Right lobe of liver (tissue), 6 donors: ENCODE measurements at regions not wholly inside any gene's neighbourhood (a gene's known extent, or its start where the extent isn't known, plus 50 kb on each side); places are given as distances from the start of the nearest gene placed in this dataset.

ENCODE experiments used
- ATAC-seq, 4 donors: fragments of 200-7000 bp; cut with Tn5 transposase; one replicate each; pipeline ENCODE4 v1.9.1; 2020; ENCODE audit warnings: mild to moderate bottlenecking in 4 of 4, moderate library complexity in 4 of 4
- DNase-seq, 3 donors: peaks; one replicate each; pipeline ENCODE4 v3.0.0-alpha.2; 2020
- H3K27ac ChIP-seq, 3 donors: fragments of 200-600 bp; one replicate each; pipeline ENCODE4 v1.8.0; 2022
- H3K27me3 ChIP-seq, 2 donors: fragments of 200-600 bp; one replicate each; pipeline ENCODE4 v1.8.0; 2022
- H3K36me3 ChIP-seq, 4 donors: fragments of 200-600 bp; sonication (generic) in 1 of 4; one replicate each; pipeline versions ENCODE4 v1.5.1 to v1.8.0; 2017 to 2022; ENCODE audit warnings: control low read depth in 1 of 4
- H3K4me1 ChIP-seq, 4 donors: fragments of 200-600 bp; sonication (generic) in 1 of 4; one replicate each; pipeline versions ENCODE4 v1.5.1 to v1.8.0; 2017 to 2022; ENCODE audit warnings: control low read depth in 1 of 4
- H3K4me3 ChIP-seq, 3 donors: fragments of 200-600 bp; one replicate each; pipeline ENCODE4 v1.8.0; 2022
- H3K9me3 ChIP-seq, 4 donors: fragments of 200-600 bp; sonication (generic) in 1 of 4; one replicate each; pipeline versions ENCODE4 v1.5.1 to v1.8.0; 2017 to 2022; ENCODE audit warnings: control low read depth in 1 of 4
- POLR2A ChIP-seq: fragments of 450-650 bp; IDR thresholded peaks from one replicate; pipeline ENCODE4 v1.6.1; 2017; ENCODE audit warnings: antibody characterized with exemption, mild to moderate bottlenecking
- WGBS: methylation state at CpG from one replicate; pipeline ENCODE4 v1.1.6; 2018; ENCODE audit warnings: low coverage, low lambda C conversion rate; ENCODE audit not compliant: insufficient coverage; ENCODE audit errors: missing lambda C conversion rate; 5-methylcytosine and 5-hydroxymethylcytosine counted together
- intact Hi-C, 2 donors: fragments of 100-400 bp; cut with DNase I; formaldehyde crosslinking; loops; one replicate each; pipeline versions ENCODE4 v1.11.2 to v1.14.1; 2022
- TF ChIP-seq, protein P1 (sequence below), 4 donors: fragments of 200-600 bp in 3 of 4; fragments of 450-650 bp in 1 of 4; IDR thresholded peaks; one replicate each; pipeline versions ENCODE4 v1.5.1 to v1.8.0; 2016 to 2022; ENCODE audit warnings: antibody characterized with exemption in 4 of 4, mild to moderate bottlenecking in 2 of 4
- donor health status: DM: no; HTN: yes; CAD: no.
- donor health status: DM: no; HTN: no; CAD: no.
- donor health status: DM: no; HTN: no; CAD: no.
- donor health status: DM: no; HTN: yes; CAD: no.
- donor health status: DM: no; HTN: yes; CAD: no.

- no peak for ATAC-seq
- no peak overlapping the region for H3K27ac ChIP-seq
- no peaks in the 10 kb centered on the region for H3K9me3 ChIP-seq
- intact Hi-C loops, result no loop called here
- DNase-seq, result no peak
- no peak for TF ChIP-seq POLR2A
- TF ChIP-seq, protein P1, sequence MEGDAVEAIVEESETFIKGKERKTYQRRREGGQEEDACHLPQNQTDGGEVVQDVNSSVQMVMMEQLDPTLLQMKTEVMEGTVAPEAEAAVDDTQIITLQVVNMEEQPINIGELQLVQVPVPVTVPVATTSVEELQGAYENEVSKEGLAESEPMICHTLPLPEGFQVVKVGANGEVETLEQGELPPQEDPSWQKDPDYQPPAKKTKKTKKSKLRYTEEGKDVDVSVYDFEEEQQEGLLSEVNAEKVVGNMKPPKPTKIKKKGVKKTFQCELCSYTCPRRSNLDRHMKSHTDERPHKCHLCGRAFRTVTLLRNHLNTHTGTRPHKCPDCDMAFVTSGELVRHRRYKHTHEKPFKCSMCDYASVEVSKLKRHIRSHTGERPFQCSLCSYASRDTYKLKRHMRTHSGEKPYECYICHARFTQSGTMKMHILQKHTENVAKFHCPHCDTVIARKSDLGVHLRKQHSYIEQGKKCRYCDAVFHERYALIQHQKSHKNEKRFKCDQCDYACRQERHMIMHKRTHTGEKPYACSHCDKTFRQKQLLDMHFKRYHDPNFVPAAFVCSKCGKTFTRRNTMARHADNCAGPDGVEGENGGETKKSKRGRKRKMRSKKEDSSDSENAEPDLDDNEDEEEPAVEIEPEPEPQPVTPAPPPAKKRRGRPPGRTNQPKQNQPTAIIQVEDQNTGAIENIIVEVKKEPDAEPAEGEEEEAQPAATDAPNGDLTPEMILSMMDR (IDR thresholded peaks at IDR 0.05), result no peak
- WGBS, result 52% methylated on average over 4 of the region's 5 CpGs
- H3K36me3 ChIP-seq, result no peaks in the 10 kb centered on the region
- no peak overlapping the region for H3K4me3 ChIP-seq
- peaks cover 0 to 3% (median 0%) of the 10 kb centered on the region in 4 donors for H3K4me1 ChIP-seq
- no peaks in the 10 kb centered on the region for H3K27me3 ChIP-seq
These were observed 192.7 kb downstream of the TENT4A start for GRCh38 chr5:6905883-6906282.

GRCh38 chr5:6907320-6907918 is 194.2 kb downstream of the TENT4A start:
- Histone ChIP-seq H3K9me3 (no peaks in the 10 kb centered on the region), H3K4me3 (no peak overlapping the region), H3K27me3 (no peaks in the 10 kb centered on the region), H3K36me3 (no peaks in the 10 kb centered on the region), H3K27ac (no peak overlapping the region), H3K4me1 (no peaks in the 10 kb centered on the region)
- TF ChIP-seq, protein P1 (IDR thresholded peaks at IDR 0.05), result no peak
- TF ChIP-seq POLR2A, result no peak
- ATAC-seq (no peak), DNase-seq (no peak)
- 63% methylated on average over 8 of the region's 8 CpGs for WGBS
- intact Hi-C loops, result no loop called here

GRCh38 chr5:6909901-6910300 is 196.7 kb downstream of the TENT4A start:
- Histone ChIP-seq H3K9me3 (no peaks in the 10 kb centered on the region), H3K27ac (no peak overlapping the region), H3K27me3 (no peaks in the 10 kb centered on the region), H3K36me3 (no peaks in the 10 kb centered on the region), H3K4me3 (no peak overlapping the region), H3K4me1 (no peaks in the 10 kb centered on the region)
- intact Hi-C loops, result no loop called here
- TF ChIP-seq, protein P1 (IDR thresholded peaks at IDR 0.05), result no peak
- TF ChIP-seq POLR2A, result no peak
- 79% methylated on average over 3 of the region's 4 CpGs for WGBS
- ATAC-seq, result no peak
- no peak for DNase-seq

- H3K4me3 ChIP-seq, result no peak overlapping the region
- no peaks in the 10 kb centered on the region for H3K36me3 ChIP-seq
- H3K27ac ChIP-seq, result no peak overlapping the region
- TF ChIP-seq, protein P1 (IDR thresholded peaks at IDR 0.05), result no peak
- TF ChIP-seq POLR2A, result no peak
- ATAC-seq, result no peak
- no peaks in the 10 kb centered on the region for H3K9me3 ChIP-seq
- no peaks in the 10 kb centered on the region for H3K27me3 ChIP-seq
- DNase-seq, result no peak
- 44% methylated on average over 3 of the region's 3 CpGs for WGBS
- H3K4me1 ChIP-seq, result no peaks in the 10 kb centered on the region
- intact Hi-C loops, result no loop called here
These were observed 197.7 kb downstream of the TENT4A start for GRCh38 chr5:6910950-6911349.

DNA sequence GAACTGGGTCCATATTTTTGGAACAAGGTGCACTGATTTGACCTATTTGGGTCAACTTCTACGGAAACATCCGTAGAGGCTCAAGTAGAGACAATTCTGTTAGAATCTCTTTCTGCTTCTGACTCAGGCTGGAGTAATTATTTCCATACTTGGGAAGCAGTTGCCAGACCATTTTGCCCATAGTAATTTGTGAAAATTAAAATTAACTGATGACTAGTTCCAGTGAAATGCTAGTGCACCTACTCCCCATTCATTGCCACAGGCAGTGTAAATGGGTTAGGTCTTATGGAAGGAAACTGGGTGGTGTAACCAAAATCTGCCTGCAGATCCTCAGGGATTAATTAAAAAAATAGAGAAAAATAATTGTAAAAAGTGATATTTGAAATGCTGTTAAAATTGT is 201.1 kb downstream of the TENT4A start:
- H3K27ac ChIP-seq, result no peak overlapping the region
- no peaks in the 10 kb centered on the region for H3K27me3 ChIP-seq
- TF ChIP-seq, protein P1 (IDR thresholded peaks at IDR 0.05), result no peak
- TF ChIP-seq POLR2A, result no peak
- no peaks in the 10 kb centered on the region for H3K36me3 ChIP-seq
- DNase-seq (no peak), ATAC-seq (no peak)
- H3K9me3 ChIP-seq, result peaks cover 0 to 4% (median 0%) of the 10 kb centered on the region in 4 donors
- WGBS, result 95% methylated on average over 2 of the region's 2 CpGs
- intact Hi-C loops, result no loop called here
- H3K4me1 ChIP-seq, result no peaks in the 10 kb centered on the region
- H3K4me3 ChIP-seq, result no peak overlapping the region
